A549 (cell line): ENCODE measurements at regions not wholly inside any gene's neighbourhood (a gene's known extent, or its start where the extent isn't known, plus 50 kb on each side); places are given as distances from the start of the nearest gene placed in this dataset.

ENCODE experiments used
- ATAC-seq, 2 experiments: fragments of 200-7000 bp in 1 of 2; fragments of >200 bp in 1 of 2; cut with Nextera tagmentation in 1 of 2; cut with Tn5 transposase in 1 of 2; 3 replicates each; pipeline versions ENCODE4 v1.8.0 to v1.9.1; 2018 to 2020; ENCODE audit warnings: mild to moderate bottlenecking in 1 of 2, moderate library complexity in 1 of 2
- CTCF ChIA-PET: fragments of 300-600 bp; sonication (Branson Sonifier 250); formaldehyde crosslinking; extraction: SDS; loops from one replicate; lab custom pipeline; 2021; ENCODE audit warnings: antibody characterized with exemption, inconsistent platforms; lab: Yijun Ruan, JAX
- POLR2A ChIA-PET: fragments of 350-600 bp; formaldehyde crosslinking; extraction: SDS; loops from one replicate; lab custom pipeline; 2021; ENCODE audit warnings: antibody characterized with exemption, inconsistent platforms; lab: Yijun Ruan, JAX
- DNase-seq, 2 experiments: peaks; one replicate each; pipeline versions ENCODE4 v3.0.0 to v3.0.0-alpha.2; 2011 to 2016; ENCODE audit warnings: low read depth in 1 of 2, low spot score in 1 of 2
- FAIRE-seq: peaks from 2 replicates; lab custom pipeline; 2011; peaks lifted over from hg19 to GRCh38; lab: Jason Lieb, UNC
- H3K27ac ChIP-seq, 2 experiments: fragments of >200 bp; sonication (Bioruptor Twin); formaldehyde crosslinking; 3 replicates each; pipeline ENCODE4 v1.5.1; 2016 to 2017
- H3K4me1 ChIP-seq: fragments of >200 bp; sonication (Bioruptor Twin); formaldehyde crosslinking; 3 replicates; pipeline ENCODE4 v1.6.1; 2016
- H3K4me2 ChIP-seq: fragments of >200 bp; sonication (Bioruptor Twin); formaldehyde crosslinking; 3 replicates; pipeline ENCODE4 v1.6.1; 2016
- H3K4me3 ChIP-seq: fragments of >200 bp; sonication (Bioruptor Twin); formaldehyde crosslinking; 3 replicates; pipeline ENCODE4 v1.5.1; 2016
- H3K9me3 ChIP-seq: fragments of >200 bp; sonication (Bioruptor Twin); formaldehyde crosslinking; 3 replicates; pipeline ENCODE4 v1.6.1; 2016
- BHLHE40 ChIP-seq: IDR thresholded peaks from 2 replicates; pipeline ENCODE4 v1.6.1; 2012; ENCODE audit warnings: low read depth, low read length, inconsistent platforms
- CBX8 ChIP-seq: fragments of 200-600 bp; sonication (generic); IDR thresholded peaks from 2 replicates; pipeline ENCODE4 v1.6.1; 2016
- GATA3 ChIP-seq: IDR thresholded peaks from 2 replicates; pipeline ENCODE4 v1.6.1; 2012; ENCODE audit warnings: borderline replicate concordance
- HDAC2 ChIP-seq: fragments of 200-600 bp; sonication (generic); IDR thresholded peaks from 2 replicates; pipeline ENCODE4 v1.6.1; 2016
- HES2 ChIP-seq: fragments of >200 bp; sonication (Bioruptor Twin); formaldehyde crosslinking; IDR thresholded peaks from 2 replicates; pipeline ENCODE4 v1.6.1; 2016
- HOXA7 ChIP-seq: fragments of 250-450 bp; sonication (Bioruptor Pico); IDR thresholded peaks from 2 replicates; pipeline ENCODE4 v1.5.0; 2020; ENCODE audit warnings: mild to moderate bottlenecking, moderate library complexity
- JUN ChIP-seq, 2 experiments: fragments of >200 bp; sonication (Bioruptor Twin); formaldehyde crosslinking; IDR thresholded peaks; 2 replicates in 1 of 2; 3 replicates in 1 of 2; pipeline ENCODE4 v1.6.1; 2016 to 2017
- JUNB ChIP-seq: fragments of >200 bp; sonication (Bioruptor Twin); formaldehyde crosslinking; IDR thresholded peaks from 2 replicates; pipeline ENCODE4 v1.6.1; 2016
- MAFK ChIP-seq: fragments of 450-650 bp; IDR thresholded peaks from 2 replicates; pipeline ENCODE4 v1.6.1; 2014; ENCODE audit not compliant: partially characterized antibody
- NR3C1 ChIP-seq: fragments of >200 bp; sonication (Bioruptor Twin); formaldehyde crosslinking; IDR thresholded peaks from 3 replicates; pipeline ENCODE4 v1.6.1; 2017
- POLR2A ChIP-seq: IDR thresholded peaks from 2 replicates; pipeline ENCODE4 v1.6.1; 2012; ENCODE audit warnings: mild to moderate bottlenecking, low read length
- RARB ChIP-seq: fragments of 250-450 bp; sonication (Bioruptor Pico); IDR thresholded peaks from 2 replicates; pipeline ENCODE4 v1.8.0; 2021; ENCODE audit warnings: mild to moderate bottlenecking, moderate library complexity
- RCOR1 ChIP-seq: fragments of 150-350 bp; IDR thresholded peaks from 2 replicates; pipeline ENCODE4 v1.6.1; 2014; ENCODE audit warnings: antibody characterized with exemption, low read length, low read depth
- REST ChIP-seq: fragments of 200-600 bp; sonication (generic); IDR thresholded peaks from 2 replicates; pipeline ENCODE4 v1.6.1; 2016; ENCODE audit warnings: antibody characterized with exemption, mild to moderate bottlenecking, moderate library complexity
- RNF2 ChIP-seq: fragments of 200-600 bp; sonication (generic); IDR thresholded peaks from 2 replicates; pipeline ENCODE4 v1.6.1; 2016; ENCODE audit warnings: low read depth, mild to moderate bottlenecking, antibody characterized with exemption, moderate library complexity, borderline replicate concordance
- SREBF2 ChIP-seq: fragments of 450-650 bp; IDR thresholded peaks from 2 replicates; pipeline ENCODE4 v1.6.1; 2014; ENCODE audit warnings: mild to moderate bottlenecking, moderate library complexity
- TFCP2L1 ChIP-seq: fragments of 250-450 bp; sonication (Bioruptor Pico); IDR thresholded peaks from 2 replicates; pipeline ENCODE4 v1.5.0; 2021; ENCODE audit warnings: mild to moderate bottlenecking
- ZC3H11A ChIP-seq: fragments of 450-650 bp; IDR thresholded peaks from 2 replicates; pipeline ENCODE4 v1.6.1; 2014; ENCODE audit warnings: antibody characterized with exemption, mild to moderate bottlenecking
- ZSCAN20 ChIP-seq: fragments of 250-450 bp; sonication (Bioruptor Pico); IDR thresholded peaks from 2 replicates; pipeline ENCODE4 v1.8.0; 2022; ENCODE audit warnings: mild to moderate bottlenecking, moderate library complexity
- WGBS: methylation state at CpG from one replicate; pipeline ENCODE4 v1.1.6; 2017; ENCODE audit errors: missing lambda C conversion rate; 5-methylcytosine and 5-hydroxymethylcytosine counted together

GRCh38 chr2:43027097-43027873 lies 199.1 kb downstream of the ZFP36L2 start:
- Histone ChIP-seq H3K4me3 (no peak overlapping the region), H3K9me3 (peaks cover 4% of the 10 kb centered on the region; the same call in 1 of the 3 replicates), H3K27ac (peak overlapping the region in 1 of 2 experiments; percentile 38; a peak in 4 of 6 replicates), H3K4me1 (peaks cover 7% of the 10 kb centered on the region; the same call in 2 of the 3 replicates), H3K4me2 (no peak overlapping the region)
- WGBS = 82% methylated on average over 21 of the region's 21 CpGs
- ChIA-PET CTCF (interaction anchor here (0.7 to 7.4 kb wide), 6 partner anchors 10 to 200 kb away, joined by 3 to 85 read pairs (median 3); partner anchors contain the start of gene ZFP36L2), POLR2A (no interaction called here)
- ATAC-seq = no peak
- no peak for FAIRE-seq
- no peak for DNase-seq
- no peak for TF ChIP-seq TFCP2L1
- TF ChIP-seq HOXA7 = no peak
- no peak for TF ChIP-seq GATA3
- TF ChIP-seq RCOR1 = no peak
- no peak for TF ChIP-seq NR3C1

- ChIA-PET CTCF (interaction anchor here (0.7 to 7.4 kb wide), 7 partner anchors 51 to 458 kb away, joined by 3 to 85 read pairs (median 5); partner anchors contain the start of gene ZFP36L2), POLR2A (no interaction called here)
- no peak for FAIRE-seq
- ATAC-seq = no peak
- no peak overlapping the region for H3K4me2 ChIP-seq
- no peak overlapping the region for H3K4me3 ChIP-seq
- no peak for DNase-seq
- H3K9me3 ChIP-seq = peaks cover 10% of the 10 kb centered on the region; the same call in 2 of the 3 replicates
- TF ChIP-seq POLR2A = no peak
- TF ChIP-seq ZC3H11A = no peak
- TF ChIP-seq CBX8 = no peak
- WGBS = 74% methylated on average over 17 of the region's 17 CpGs
- H3K27ac ChIP-seq = peak overlapping the region; percentile 22 to 38; a peak in 4 of 6 replicates
- H3K4me1 ChIP-seq = peaks cover 3% of the 10 kb centered on the region; the same call in 1 of the 3 replicates
Measured at GRCh38 chr2:43026426-43027096, 199.8 kb downstream of the ZFP36L2 start.

- ATAC-seq (no peak), FAIRE-seq (no peak)
- H3K27ac ChIP-seq = peak overlapping the region in 1 of 2 experiments; percentile 48; a peak in 3 of 6 replicates
- H3K4me2 ChIP-seq = no peak overlapping the region
- CTCF ChIA-PET = interaction anchor here (1.0 to 7.4 kb wide), 13 partner anchors 8 to 515 kb away, joined by 3 to 85 read pairs (median 5); partner anchors contain the start of gene ZFP36L2
- TF ChIP-seq JUN (IDR thresholded peaks at IDR 0.05) (no peak), REST (no peak), BHLHE40 (no peak), RNF2 (no peak), MAFK (no peak), ZSCAN20 (CRISPR knock-in tag) (no peak), SREBF2 (no peak), HDAC2 (no peak), JUNB (no peak), GATA3 (no peak), HES2 (no peak), RARB (no peak)
- TF ChIP-seq, all 56 proteins: peak for 0
- POLR2A ChIA-PET = no interaction called here
- Histone ChIP-seq H3K4me3 (no peak overlapping the region), H3K4me1 (peaks cover 3% of the 10 kb centered on the region; the same call in 1 of the 3 replicates), H3K9me3 (peaks cover 14% of the 10 kb centered on the region)
- 81% methylated on average over 5 of the region's 5 CpGs for WGBS
- DNase-seq = no peak
Measured at GRCh38 chr2:43025709-43026295, 200.6 kb downstream of the ZFP36L2 start.
